ENCODE measurements at regions not wholly inside any gene's neighbourhood (a gene's known extent, or its start where the extent isn't known, plus 50 kb on each side); places are given as distances from the start of the nearest gene placed in this dataset.

DNA sequence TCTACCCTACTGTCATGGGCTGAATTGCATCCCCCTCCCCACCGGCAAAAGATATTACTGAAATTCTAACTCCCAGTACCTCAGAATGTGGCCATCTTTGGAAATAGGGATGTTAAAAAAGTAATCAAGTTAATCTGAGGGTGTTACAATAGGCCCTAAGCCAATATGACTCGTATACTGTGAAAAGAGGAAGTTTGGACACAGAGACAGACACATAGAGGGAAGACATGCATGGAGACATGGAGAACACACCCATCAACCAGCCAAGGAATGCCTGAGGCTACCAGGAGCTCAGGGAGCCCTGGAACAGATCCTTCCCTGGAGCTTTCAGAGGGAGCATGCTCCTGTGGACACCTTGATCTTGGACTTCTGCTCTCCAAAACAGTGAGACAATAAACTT, 138.2 kb upstream of the ADO start:
- TF ChIP-seq, protein P1, sequence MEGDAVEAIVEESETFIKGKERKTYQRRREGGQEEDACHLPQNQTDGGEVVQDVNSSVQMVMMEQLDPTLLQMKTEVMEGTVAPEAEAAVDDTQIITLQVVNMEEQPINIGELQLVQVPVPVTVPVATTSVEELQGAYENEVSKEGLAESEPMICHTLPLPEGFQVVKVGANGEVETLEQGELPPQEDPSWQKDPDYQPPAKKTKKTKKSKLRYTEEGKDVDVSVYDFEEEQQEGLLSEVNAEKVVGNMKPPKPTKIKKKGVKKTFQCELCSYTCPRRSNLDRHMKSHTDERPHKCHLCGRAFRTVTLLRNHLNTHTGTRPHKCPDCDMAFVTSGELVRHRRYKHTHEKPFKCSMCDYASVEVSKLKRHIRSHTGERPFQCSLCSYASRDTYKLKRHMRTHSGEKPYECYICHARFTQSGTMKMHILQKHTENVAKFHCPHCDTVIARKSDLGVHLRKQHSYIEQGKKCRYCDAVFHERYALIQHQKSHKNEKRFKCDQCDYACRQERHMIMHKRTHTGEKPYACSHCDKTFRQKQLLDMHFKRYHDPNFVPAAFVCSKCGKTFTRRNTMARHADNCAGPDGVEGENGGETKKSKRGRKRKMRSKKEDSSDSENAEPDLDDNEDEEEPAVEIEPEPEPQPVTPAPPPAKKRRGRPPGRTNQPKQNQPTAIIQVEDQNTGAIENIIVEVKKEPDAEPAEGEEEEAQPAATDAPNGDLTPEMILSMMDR (IDR thresholded peaks at IDR 0.05; ENCODE audit: extremely low read depth in 1 of 2, insufficient read depth in 1 of 2, low read depth in 1 of 2, low read length in 2 of 2), result no peak
- TF ChIP-seq EZH2 (IDR thresholded peaks at IDR 0.05; ENCODE audit: borderline replicate concordance, low read depth, low read length, severe bottlenecking), result no peak
- TF ChIP-seq POLR2A (IDR thresholded peaks at IDR 0.05; ENCODE audit: low read depth, low read length), result no peak
- no peak for TF ChIP-seq POLR2AphosphoS5 (IDR thresholded peaks at IDR 0.05; ENCODE audit: insufficient read depth, low read depth, low read length)
- TF ChIP-seq FOS (IDR thresholded peaks at IDR 0.05; ENCODE audit: borderline replicate concordance, insufficient read depth, low read length), result no peak
- TF ChIP-seq JUN (IDR thresholded peaks at IDR 0.05; ENCODE audit: borderline replicate concordance, insufficient read depth, insufficient read length, low read depth), result no peak
- TF ChIP-seq, protein P2, sequence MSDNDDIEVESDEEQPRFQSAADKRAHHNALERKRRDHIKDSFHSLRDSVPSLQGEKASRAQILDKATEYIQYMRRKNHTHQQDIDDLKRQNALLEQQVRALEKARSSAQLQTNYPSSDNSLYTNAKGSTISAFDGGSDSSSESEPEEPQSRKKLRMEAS (IDR thresholded peaks at IDR 0.05; ENCODE audit: insufficient read depth, insufficient read length), result no peak
- no peak for TF ChIP-seq MYC (IDR thresholded peaks at IDR 0.05; ENCODE audit: low read depth, low read length)
